ENCODE measurements at regions not wholly inside any gene's neighbourhood (a gene's known extent, or its start where the extent isn't known, plus 50 kb on each side); places are given as distances from the start of the nearest gene placed in this dataset.

GRCh38 chr2:16608661-16609643 lies 56.7 kb downstream of the CYRIA start:
- WGBS (ENCODE audit: low lambda C conversion rate) = 5% methylated on average over 18 of the region's 21 CpGs
- Histone ChIP-seq H3K4me1 (ENCODE audit: control insufficient read depth in 1 of 2, insufficient read depth in 2 of 2, low read depth in 1 of 2, low read length in 1 of 2) (peaks cover 4 to 5% of the 10 kb centered on the region in 2 experiments; a peak in 2 of 4 replicates), H3K36me3 (replicated peaks in 1 of 2; ENCODE audit: control insufficient read depth in 1 of 2, insufficient read depth in 2 of 2, low read length in 1 of 2) (no peaks in the 10 kb centered on the region), H3K9me2 (no peaks in the 10 kb centered on the region), H3K79me2 (ENCODE audit: insufficient read depth) (no peaks in the 10 kb centered on the region), H4K20me1 (ENCODE audit: insufficient read depth) (no peaks in the 10 kb centered on the region), H3F3A (replicated peaks; ENCODE audit: insufficient read depth) (no peaks in the 10 kb centered on the region), H3K9me3 (no peaks in the 10 kb centered on the region), H3K4me3 (ENCODE audit: low read depth in 2 of 2, low read length in 1 of 2) (peak overlapping the region; percentile 59 to 86), H2AFZ (ENCODE audit: low read depth) (peak overlapping the region; percentile 95), H3K27me3 (ENCODE audit: insufficient read depth) (no peaks in the 10 kb centered on the region), H3K27ac (ENCODE audit: low read depth in 2 of 2, low read length in 1 of 2) (peak overlapping the region in 1 of 2 experiments; percentile 79; a peak in 2 of 4 replicates), H3K4me2 (peak overlapping the region; percentile 97), H3K9ac (no peak overlapping the region)
- TF ChIP-seq SMC3 (IDR thresholded peaks at IDR 0.05; ENCODE audit: low read depth, low read length) = peak; percentile 84
- TF ChIP-seq RFX5 (IDR thresholded peaks at IDR 0.05; ENCODE audit: low read length) = peak; percentile 66
- TF ChIP-seq RCOR1 (IDR thresholded peaks at IDR 0.05; ENCODE audit: low read length) = peak; percentile 59
- peak; percentile 89 for TF ChIP-seq CTCF (IDR thresholded peaks at IDR 0.05)
- TF ChIP-seq ELF1 (IDR thresholded peaks at IDR 0.05) = no peak
- no peak for TF ChIP-seq TCF12 (IDR thresholded peaks at IDR 0.05)
- TF ChIP-seq RXRA (IDR thresholded peaks at IDR 0.05; ENCODE audit: borderline replicate concordance, low read depth) = no peak
- TF ChIP-seq MAX (IDR thresholded peaks at IDR 0.05; ENCODE audit: low read depth) = 0 out of 2 replicates have a peak, but pooled peaks have one; percentile 13
- no peak; a peak in 1 of 4 replicates for TF ChIP-seq EP300 (IDR thresholded peaks at IDR 0.05; ENCODE audit: borderline replicate concordance in 1 of 2, low read depth in 1 of 2, low read length in 1 of 2)
- peak; percentile 91 for TF ChIP-seq RAD21 (IDR thresholded peaks at IDR 0.05; ENCODE audit: low read length)
- peak; percentile 71; the same call in 1 of the 2 replicates for TF ChIP-seq MXI1 (IDR thresholded peaks at IDR 0.05; ENCODE audit: low read depth, low read length)
- peak; percentile 89 for TF ChIP-seq YY1 (IDR thresholded peaks at IDR 0.05; ENCODE audit: low read depth)
- DNase-seq = peak; percentile 89
- POLR2A ChIA-PET = no interaction called here
- CTCF ChIA-PET = interaction anchor here (0.6 to 1.9 kb wide), 123 partner anchors 9 to 1093 kb away, joined by 3 to 81 read pairs (median 5); partner anchors contain the start of gene MYCN

GRCh38 chr2:16607301-16607700 lies 58.3 kb downstream of the CYRIA start:
- Histone ChIP-seq H2AFZ (ENCODE audit: low read depth) (no peak overlapping the region), H3K4me3 (ENCODE audit: low read depth in 2 of 2, low read length in 1 of 2) (no peak overlapping the region), H3K4me2 (no peak overlapping the region), H3K79me2 (ENCODE audit: insufficient read depth) (no peaks in the 10 kb centered on the region), H3K4me1 (ENCODE audit: control insufficient read depth in 1 of 2, insufficient read depth in 2 of 2, low read depth in 1 of 2, low read length in 1 of 2) (peaks cover 0 to 5% of the 10 kb centered on the region in 2 experiments; a peak in 1 of 4 replicates), H3K9ac (no peak overlapping the region), H4K20me1 (ENCODE audit: insufficient read depth) (no peaks in the 10 kb centered on the region), H3K27ac (ENCODE audit: low read depth in 2 of 2, low read length in 1 of 2) (no peak overlapping the region), H3K36me3 (replicated peaks in 1 of 2; ENCODE audit: control insufficient read depth in 1 of 2, insufficient read depth in 2 of 2, low read length in 1 of 2) (no peaks in the 10 kb centered on the region), H3K9me3 (no peaks in the 10 kb centered on the region), H3K9me2 (no peaks in the 10 kb centered on the region), H3F3A (replicated peaks; ENCODE audit: insufficient read depth) (no peaks in the 10 kb centered on the region), H3K27me3 (ENCODE audit: insufficient read depth) (no peaks in the 10 kb centered on the region)
- DNase-seq = no peak
- POLR2A ChIA-PET = no interaction called here
- CTCF ChIA-PET = interaction anchor here (0.7 to 2.4 kb wide), 9 partner anchors 15 to 972 kb away, joined by 3 to 18 read pairs (median 4); no protein-coding TSS in a partner anchor
- WGBS (ENCODE audit: low lambda C conversion rate) = 49% methylated on average over 7 of the region's 7 CpGs
- TF ChIP-seq ZBTB33 (IDR thresholded peaks at IDR 0.05; ENCODE audit: borderline replicate concordance, low read depth) (no peak), NRF1 (IDR thresholded peaks at IDR 0.05; ENCODE audit: low read depth, low read length) (no peak), JUND (IDR thresholded peaks at IDR 0.05) (no peak), TEAD4 (IDR thresholded peaks at IDR 0.05; ENCODE audit: borderline replicate concordance, insufficient read depth) (no peak), SMC3 (IDR thresholded peaks at IDR 0.05; ENCODE audit: low read depth, low read length) (no peak), MAX (IDR thresholded peaks at IDR 0.05; ENCODE audit: low read depth) (no peak), TCF12 (IDR thresholded peaks at IDR 0.05) (no peak), EZH2phosphoT487 (IDR thresholded peaks at IDR 0.05; ENCODE audit: borderline replicate concordance, low read depth) (no peak), FOSL2 (IDR thresholded peaks at IDR 0.05; ENCODE audit: borderline replicate concordance, low read depth) (no peak), IRF3 (IDR thresholded peaks at IDR 0.05; ENCODE audit: low read depth, low read length) (no peak), RAD21 (IDR thresholded peaks at IDR 0.05; ENCODE audit: low read length) (no peak), NFIC (IDR thresholded peaks at IDR 0.05; ENCODE audit: borderline replicate concordance) (no peak), CHD2 (IDR thresholded peaks at IDR 0.05; ENCODE audit: low read length, partially characterized antibody) (no peak)
